ENCODE measurements at regions not wholly inside any gene's neighbourhood (a gene's known extent, or its start where the extent isn't known, plus 50 kb on each side); places are given as distances from the start of the nearest gene placed in this dataset.

DNA sequence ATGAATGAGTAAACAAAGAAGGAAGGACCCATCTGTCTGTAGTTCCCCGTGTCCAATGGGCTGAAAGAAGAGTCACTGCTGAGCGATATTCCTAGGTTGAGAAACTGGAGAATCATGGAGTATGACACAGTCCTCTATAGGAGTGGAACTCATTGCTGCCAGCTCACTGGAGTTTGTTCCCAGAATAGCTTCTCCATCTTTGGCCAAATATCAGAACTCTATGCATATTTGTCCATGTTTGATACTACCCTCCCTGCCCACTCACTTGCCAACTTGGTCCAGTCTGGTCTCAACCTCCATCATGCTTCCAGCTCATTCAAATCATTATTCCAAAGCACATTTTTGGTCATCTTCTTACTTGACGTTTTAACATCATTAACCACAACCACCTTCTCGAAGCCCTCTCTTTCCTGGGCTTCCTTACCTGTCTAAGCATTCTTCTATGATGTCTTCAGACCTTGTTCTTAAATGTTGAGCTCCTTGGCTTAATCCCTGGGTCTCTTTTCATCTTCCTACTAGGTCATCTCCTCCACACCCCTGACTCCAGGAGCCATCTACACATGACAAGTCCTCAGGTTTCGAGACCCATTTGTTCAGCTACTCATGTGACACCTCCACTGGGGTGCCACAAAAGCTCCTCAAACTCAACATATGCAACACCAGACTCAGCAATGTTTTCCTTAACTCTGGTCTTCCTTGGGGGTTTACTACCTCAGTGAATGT lies 221.6 kb downstream of the MYCN start:
- FAIRE-seq: no peak

GRCh38 chr2:16161085-16161565 lies 220.8 kb downstream of the MYCN start:
- FAIRE-seq: no peak

- no peak for FAIRE-seq
Observed at GRCh38 chr2:16160281-16161084, 220.1 kb downstream of the MYCN start.

DNA sequence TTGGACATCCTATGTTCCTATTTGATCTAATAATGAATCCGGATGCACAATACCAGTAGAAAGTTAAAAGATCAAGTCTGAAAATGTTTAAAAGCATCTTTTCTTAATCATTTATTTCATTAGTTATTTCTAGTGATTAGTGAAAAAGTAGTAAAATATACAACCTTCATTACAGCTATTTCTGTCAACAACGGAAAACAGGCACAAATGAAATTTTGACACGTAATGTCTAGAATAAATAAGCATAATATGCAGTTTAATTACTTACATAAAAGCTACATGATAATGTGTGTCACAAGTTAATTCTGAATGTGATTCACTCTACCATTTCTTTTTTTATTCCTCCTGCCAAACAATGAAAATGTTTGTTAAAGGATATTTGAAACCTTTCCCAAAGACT lies 216.1 kb downstream of the MYCN start:
- no peak for FAIRE-seq

- FAIRE-seq: no peak
Observed at GRCh38 chr2:16155766-16156165, 215.4 kb downstream of the MYCN start.

DNA sequence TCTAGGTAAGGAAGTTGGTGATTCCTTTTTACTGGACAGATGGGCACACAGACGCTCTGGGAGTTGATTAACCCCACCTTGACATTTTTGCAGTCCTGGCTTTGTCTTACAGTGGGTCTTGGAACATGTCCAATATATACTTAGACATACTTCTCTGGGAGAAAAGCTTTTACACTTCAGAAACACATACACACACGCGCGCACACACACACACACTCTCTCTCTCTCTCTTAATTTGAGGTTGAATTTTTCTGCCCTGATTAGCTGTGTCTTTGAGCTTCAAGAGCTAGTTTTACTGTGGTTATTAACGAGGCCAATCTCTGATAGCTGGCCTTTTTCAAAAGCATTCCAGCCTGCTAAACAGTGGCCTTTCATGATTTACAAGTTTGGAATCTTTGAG lies 215.0 kb downstream of the MYCN start:
- no peak for FAIRE-seq

- no peak for FAIRE-seq
Observed at GRCh38 chr2:16154501-16155280, 214.3 kb downstream of the MYCN start.

GRCh38 chr2:16154061-16154460 lies 213.7 kb downstream of the MYCN start:
- FAIRE-seq: no peak

GRCh38 chr2:16153754-16154035 lies 213.3 kb downstream of the MYCN start:
- FAIRE-seq: no peak

DNA sequence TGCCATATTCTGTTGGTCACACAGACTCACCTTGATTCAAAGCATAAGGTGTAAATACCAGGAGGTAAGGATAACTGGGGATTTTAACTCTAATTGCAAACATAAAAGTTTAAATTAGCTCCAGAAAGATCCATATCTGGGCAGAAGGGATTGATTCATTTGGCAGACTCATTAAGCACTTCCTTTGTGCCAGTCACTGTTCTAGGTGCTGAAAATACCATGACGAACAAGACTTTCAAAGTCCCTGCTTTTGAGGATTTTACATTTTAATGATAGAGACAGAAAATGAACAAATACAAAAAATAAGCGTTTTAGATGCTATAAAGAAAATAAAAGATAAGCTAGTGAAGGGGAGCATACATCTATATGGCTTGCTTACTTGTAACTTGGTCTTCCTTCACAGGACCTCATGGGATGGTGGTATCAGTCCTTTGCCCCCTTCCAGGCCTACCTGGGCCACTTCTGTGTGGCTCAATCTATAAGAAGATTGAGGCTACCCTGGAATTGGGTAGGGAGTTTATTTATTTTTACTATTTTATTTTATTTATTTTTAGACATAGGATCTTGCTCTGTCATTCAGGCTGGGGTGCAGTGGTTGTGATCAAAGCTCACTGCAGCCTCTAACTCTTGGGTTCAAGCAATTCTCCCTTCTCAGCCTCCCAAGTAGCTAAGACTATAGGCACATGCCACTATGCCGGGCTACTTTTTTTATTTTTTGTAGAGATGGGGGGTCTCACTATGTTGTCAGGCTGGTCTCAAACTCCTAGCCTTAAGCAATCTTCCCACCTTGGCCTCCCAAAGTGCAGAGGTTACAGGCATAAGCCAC lies 212.8 kb downstream of the MYCN start:
- FAIRE-seq: no peak

- FAIRE-seq: no peak
Observed at GRCh38 chr2:16152071-16152927, 211.9 kb downstream of the MYCN start.

- FAIRE-seq: no peak
Observed at GRCh38 chr2:16151651-16152050, 211.3 kb downstream of the MYCN start.

DNA sequence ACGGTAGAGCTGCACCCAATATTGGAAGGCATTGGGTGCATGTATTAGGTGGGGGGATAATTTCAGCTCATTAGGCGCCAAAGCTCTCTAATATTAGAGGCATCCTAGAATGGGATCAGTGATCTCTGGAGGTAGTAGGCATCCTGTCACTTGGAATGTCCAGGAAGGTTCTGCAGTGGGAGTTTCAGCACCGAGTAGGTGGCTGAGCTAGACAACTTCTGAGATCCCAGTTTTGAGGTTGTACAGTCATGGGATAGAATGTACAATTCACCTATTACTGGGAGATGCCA lies 210.9 kb downstream of the MYCN start:
- no peak for FAIRE-seq

GRCh38 chr2:16150456-16151280 lies 210.3 kb downstream of the MYCN start:
- FAIRE-seq: no peak

GRCh38 chr2:16149349-16150243 lies 209.2 kb downstream of the MYCN start:
- no peak for FAIRE-seq

- no peak for FAIRE-seq
Observed at GRCh38 chr2:16148632-16149348, 208.4 kb downstream of the MYCN start.

- FAIRE-seq: no peak
Observed at GRCh38 chr2:16142383-16143361, 202.3 kb downstream of the MYCN start.

- no peak for FAIRE-seq
Observed at GRCh38 chr2:16141641-16141921, 201.2 kb downstream of the MYCN start.
